ENCODE measurements at regions not wholly inside any gene's neighbourhood (a gene's known extent, or its start where the extent isn't known, plus 50 kb on each side); places are given as distances from the start of the nearest gene placed in this dataset.

GRCh38 chr12:24139035-24139434 lies 189.6 kb upstream of the SOX5 start:
- TF ChIP-seq CTCF (IDR thresholded peaks at IDR 0.05; ENCODE audit: low read depth, low read length): no peak
- no peak for TF ChIP-seq MAX (IDR thresholded peaks at IDR 0.05; ENCODE audit: low read depth, low read length)
- TF ChIP-seq POLR2A (IDR thresholded peaks at IDR 0.05; ENCODE audit: extremely low read depth, insufficient read length): no peak
- TF ChIP-seq MYC (IDR thresholded peaks at IDR 0.05; ENCODE audit: low read depth, low read length): no peak

Data from NB4 (cell line).